HG03558 (cell line): ENCODE measurements at regions not wholly inside any gene's neighbourhood (a gene's known extent, or its start where the extent isn't known, plus 50 kb on each side); places are given as distances from the start of the nearest gene placed in this dataset.

ENCODE experiments used
- ATAC-seq: cut with Tn5 transposase; IDR thresholded peaks from one replicate; pipeline ENCODE4 v1.9.1; 2021; ENCODE audit warnings: moderate number of reproducible peaks; ENCODE audit not compliant: unreplicated experiment; ENCODE audit errors: extremely low read depth

DNA sequence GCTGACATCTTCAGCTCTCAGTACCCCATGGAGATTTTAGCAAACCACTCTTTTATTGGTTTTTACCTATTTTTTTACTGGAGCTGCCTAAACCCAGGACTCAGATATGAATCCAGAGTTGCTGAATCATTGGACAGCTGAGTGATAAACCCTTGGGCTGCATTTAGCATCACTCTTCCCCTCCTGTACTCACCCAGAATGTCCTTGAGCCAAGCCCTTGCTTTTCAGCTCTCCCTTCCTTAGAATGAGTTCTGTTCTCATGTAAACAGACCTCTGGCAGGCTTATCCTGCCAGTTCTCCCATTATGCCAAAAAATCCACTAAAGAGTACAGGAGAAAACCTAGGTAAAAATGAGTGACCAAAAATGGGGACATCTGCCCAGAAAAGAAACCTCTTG is 200.1 kb upstream of the POU2AF2 start:
- no peak for ATAC-seq

GRCh38 chr11:111044751-111045406 is 200.6 kb upstream of the POU2AF2 start:
- ATAC-seq: no peak

- no peak for ATAC-seq
Measured at GRCh38 chr11:111039982-111040381, 205.5 kb upstream of the POU2AF2 start.

DNA sequence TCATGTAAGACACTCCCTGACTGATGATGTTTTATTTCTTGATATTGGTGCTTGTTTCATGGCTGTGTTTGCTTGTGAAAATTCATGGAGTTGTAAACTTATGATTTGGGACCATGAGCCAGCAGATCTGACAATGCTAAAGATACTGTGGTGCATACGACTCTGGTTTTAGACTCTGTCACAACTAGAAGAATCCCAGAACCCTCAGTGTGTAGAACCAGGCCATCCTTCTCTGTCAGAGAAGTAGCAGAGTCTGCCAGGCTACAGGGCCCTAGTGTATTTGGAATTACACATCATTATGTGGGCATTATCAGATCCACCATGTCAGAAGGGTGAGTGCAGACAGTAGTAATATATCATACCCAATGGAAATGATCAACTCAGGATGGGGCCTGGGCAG is 209.8 kb upstream of the POU2AF2 start:
- no peak for ATAC-seq

- no peak for ATAC-seq
Measured at GRCh38 chr11:111026241-111026640, 219.3 kb upstream of the POU2AF2 start.

DNA sequence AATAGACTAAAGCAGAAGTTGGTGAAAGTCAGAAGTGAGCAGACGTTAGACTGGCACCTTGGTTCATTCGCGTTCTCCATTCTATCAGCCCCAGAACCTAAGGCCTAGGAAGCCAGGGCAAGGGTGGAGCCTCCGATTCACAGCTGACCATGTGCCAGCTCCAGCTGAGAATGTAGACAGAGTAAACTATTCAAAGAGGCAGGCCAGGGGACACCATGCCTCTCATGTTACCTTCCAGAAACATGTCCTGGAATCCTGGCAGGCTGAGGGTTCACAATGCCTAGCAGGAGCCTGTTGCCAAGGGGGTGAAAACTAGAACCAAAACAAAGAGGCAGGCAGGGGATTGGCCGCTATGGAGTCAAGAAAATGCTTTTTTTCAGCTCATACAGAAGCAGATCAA is 224.4 kb upstream of the POU2AF2 start:
- ATAC-seq: no peak

DNA sequence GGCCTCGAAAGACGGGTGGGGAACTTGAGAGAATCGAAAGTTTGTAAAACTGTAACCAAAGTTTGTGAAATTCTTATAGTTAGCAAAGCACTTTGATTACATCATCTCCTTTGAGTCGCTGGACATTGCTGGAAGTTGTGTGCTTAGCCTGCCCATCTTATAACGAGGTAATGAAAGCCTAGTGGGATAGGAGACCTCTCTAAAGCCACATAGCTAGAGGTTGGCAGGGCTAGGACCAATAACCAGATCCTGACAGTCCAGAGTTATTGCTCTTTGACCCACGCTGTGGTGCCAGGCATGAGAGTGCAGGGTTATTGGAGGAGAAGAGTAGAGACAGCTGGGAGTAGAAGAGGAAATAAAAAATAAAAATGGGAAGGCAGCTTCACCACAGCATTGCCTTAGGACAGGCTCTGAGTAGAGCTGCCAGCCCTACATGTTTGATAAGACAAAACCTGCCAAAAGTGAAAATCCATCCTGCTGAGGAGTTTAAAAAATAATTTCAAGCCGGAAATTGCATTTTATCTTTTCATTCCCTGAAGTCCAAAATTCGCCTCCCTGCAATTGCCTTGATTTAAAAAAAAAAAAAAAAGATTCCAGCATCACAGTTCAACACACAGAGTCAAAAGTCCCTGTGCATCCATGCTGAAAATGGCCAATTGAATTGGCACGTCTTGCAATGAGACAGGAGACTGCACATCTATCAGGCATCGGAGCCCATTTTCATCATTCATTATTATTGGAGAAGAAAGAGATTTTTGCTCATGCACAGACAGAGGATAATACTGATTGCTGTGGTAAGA is 225.5 kb upstream of the POU2AF2 start:
- no peak for ATAC-seq

DNA sequence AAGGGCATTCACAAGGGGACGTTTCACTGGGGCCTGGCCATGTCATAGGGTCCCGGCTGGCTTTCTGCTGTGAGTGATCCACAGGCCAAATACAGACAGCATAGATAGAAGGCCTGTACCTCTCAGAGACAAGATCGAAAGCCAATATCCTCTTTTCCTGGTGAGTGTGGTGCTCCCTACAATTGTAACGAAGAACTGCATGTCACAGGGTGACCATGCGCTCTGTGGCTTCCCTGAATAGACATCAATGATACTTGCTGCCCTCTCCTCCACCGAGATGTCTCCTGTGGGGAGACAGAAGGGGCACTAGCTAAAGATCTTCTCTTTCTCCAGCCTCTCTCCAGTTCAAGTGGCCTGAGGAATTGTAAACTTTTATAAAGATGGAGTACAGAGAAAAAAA is 226.1 kb upstream of the POU2AF2 start:
- no peak for ATAC-seq

DNA sequence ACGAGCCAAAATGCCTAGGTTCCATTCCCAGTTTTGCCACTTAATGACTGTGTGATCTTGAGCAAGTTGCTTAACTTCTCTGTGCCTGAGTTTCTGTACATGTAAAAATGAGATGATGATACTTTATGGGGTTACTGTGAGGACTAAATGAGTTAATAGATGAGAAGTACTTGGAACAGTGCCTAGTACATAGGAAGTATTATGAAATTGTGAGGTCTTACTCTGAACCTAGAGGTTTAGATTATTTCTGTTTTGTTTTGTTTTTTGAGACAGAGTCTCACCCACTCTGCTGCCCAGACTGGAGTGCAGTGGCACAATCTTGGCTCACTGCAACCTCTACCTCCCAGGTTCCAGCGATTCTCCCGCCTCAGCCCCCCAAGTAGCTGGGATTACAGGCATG is 227.0 kb upstream of the POU2AF2 start:
- no peak for ATAC-seq

DNA sequence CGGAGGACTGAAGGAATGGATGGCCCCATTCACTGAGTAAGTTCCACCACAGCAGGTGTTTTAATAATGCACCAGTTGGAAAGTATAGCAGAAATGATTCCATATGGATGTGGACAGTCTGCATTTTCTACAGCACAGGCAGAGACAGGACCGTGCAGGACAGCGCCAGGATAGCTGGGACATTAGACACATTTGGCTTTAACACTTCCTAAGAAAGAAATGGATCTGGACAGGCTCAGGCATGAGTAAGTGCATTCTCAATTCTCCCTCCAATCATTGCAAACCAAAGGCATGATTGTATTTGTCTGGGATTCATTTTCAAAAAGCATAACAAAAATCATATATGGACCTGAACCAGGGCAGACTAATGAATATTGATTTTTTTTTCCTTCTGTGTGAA is 233.0 kb upstream of the POU2AF2 start:
- ATAC-seq: no peak

- no peak for ATAC-seq
Measured at GRCh38 chr11:111011275-111011594, 234.3 kb upstream of the POU2AF2 start.

GRCh38 chr11:111010391-111011274 is 234.9 kb upstream of the POU2AF2 start:
- no peak for ATAC-seq

DNA sequence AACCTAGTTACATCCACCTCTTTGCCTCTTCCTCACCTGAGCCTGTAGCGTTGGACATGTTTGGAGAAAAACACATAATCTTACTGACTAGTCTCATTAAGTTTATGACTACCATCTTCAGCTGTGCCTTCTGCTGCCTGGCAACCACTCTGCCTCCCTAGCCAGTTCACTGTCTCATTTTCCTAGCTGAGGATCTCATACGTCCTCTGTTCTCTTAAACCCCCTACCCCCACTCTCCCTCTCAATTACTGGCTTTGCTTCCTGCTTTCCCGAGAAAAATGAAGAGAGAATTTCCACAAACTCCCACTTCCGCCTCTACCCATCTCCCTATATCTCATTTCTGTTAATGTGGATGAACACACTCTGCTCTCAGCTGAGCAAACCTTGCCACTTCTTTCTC is 239.3 kb upstream of the POU2AF2 start:
- ATAC-seq: no peak

- no peak for ATAC-seq
Measured at GRCh38 chr11:111001986-111002611, 243.4 kb upstream of the POU2AF2 start.

- ATAC-seq: no peak
Measured at GRCh38 chr11:111001081-111001430, 244.5 kb upstream of the POU2AF2 start.

GRCh38 chr11:111000400-111001080 is 245.0 kb upstream of the POU2AF2 start:
- no peak for ATAC-seq

DNA sequence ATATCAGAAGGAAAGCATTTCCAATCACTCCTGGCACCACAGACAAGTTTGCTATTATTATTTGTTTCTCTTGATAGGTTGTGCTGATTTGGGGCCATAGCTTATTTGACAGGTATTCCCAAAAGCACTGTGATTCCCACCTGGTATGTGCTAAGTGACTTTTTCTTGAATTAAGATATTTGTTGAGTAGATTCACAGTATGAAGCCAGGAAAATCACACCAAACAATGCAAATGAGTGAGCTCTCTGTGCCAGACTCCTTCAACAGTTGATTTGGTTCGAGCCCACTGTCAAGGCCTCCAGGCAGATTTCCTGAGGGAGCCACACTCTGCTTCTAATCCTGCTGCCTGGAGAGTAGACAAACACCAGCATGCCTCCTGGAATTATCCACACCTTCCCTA is 253.0 kb upstream of the POU2AF2 start:
- no peak for ATAC-seq

- no peak for ATAC-seq
Measured at GRCh38 chr11:110991661-110992355, 253.7 kb upstream of the POU2AF2 start.

- ATAC-seq: no peak
Measured at GRCh38 chr11:110990311-110990710, 255.2 kb upstream of the POU2AF2 start.
